SK-N-SH (cell line): ENCODE measurements at regions not wholly inside any gene's neighbourhood (a gene's known extent, or its start where the extent isn't known, plus 50 kb on each side); places are given as distances from the start of the nearest gene placed in this dataset.

ENCODE experiments used
- CTCF ChIA-PET: fragments of 300-600, 350-600 bp; formaldehyde crosslinking; extraction: SDS; loops from one replicate; lab custom pipeline; 2021; lab: Yijun Ruan, JAX
- POLR2A ChIA-PET: fragments of 350-600 bp; sonication (Branson Sonifier 250); formaldehyde crosslinking; extraction: SDS; loops from one replicate; lab custom pipeline; 2020; ENCODE audit warnings: antibody characterized with exemption, inconsistent platforms; lab: Yijun Ruan, JAX
- DNase-seq: peaks from one replicate; pipeline ENCODE4 v3.0.0; 2012
- H2AFZ ChIP-seq: fragments of 200-600 bp; sonication (generic); 2 replicates; pipeline ENCODE4 v1.8.1; 2016; ENCODE audit warnings: antibody characterized with exemption, mild to moderate bottlenecking, low read depth
- H3F3A ChIP-seq: fragments of 200-600 bp; sonication (generic); replicated peaks from 2 replicates; pipeline ENCODE3; 2016; ENCODE audit warnings: antibody characterized with exemption, mild to moderate bottlenecking; ENCODE audit not compliant: insufficient read depth
- H3K27ac ChIP-seq, 2 experiments: fragments of 200-500 bp in 1 of 2; fragments of 200-600 bp in 1 of 2; sonication (Bioruptor generic) in 1 of 2; sonication (generic), shearing (Covaris generic) in 1 of 2; 2 replicates each; pipeline versions ENCODE4 v1.5.1 to v1.6.1; 2014 to 2016; ENCODE audit warnings: low read depth in 2 of 2, inconsistent platforms in 1 of 2, low read length in 1 of 2, mild to moderate bottlenecking in 1 of 2, mixed read lengths in 1 of 2
- H3K27me3 ChIP-seq: fragments of 200-600 bp; sonication (generic), shearing (Covaris generic); 2 replicates; pipeline ENCODE4 v1.6.1; 2016; ENCODE audit warnings: mixed run types; ENCODE audit not compliant: insufficient read depth
- H3K36me3 ChIP-seq, 2 experiments: fragments of 200-500 bp in 1 of 2; fragments of 200-600 bp in 1 of 2; sonication (Bioruptor generic) in 1 of 2; sonication (generic) in 1 of 2; replicated peaks in 1 of 2; 2 replicates each; pipeline versions ENCODE3 to v1.5.1; 2014 to 2016; ENCODE audit warnings: low read length in 1 of 2, mild to moderate bottlenecking in 1 of 2; ENCODE audit not compliant: insufficient read depth in 2 of 2, control insufficient read depth in 1 of 2
- H3K4me1 ChIP-seq, 2 experiments: fragments of 200-500 bp in 1 of 2; fragments of 200-600 bp in 1 of 2; sonication (Bioruptor generic) in 1 of 2; sonication (generic), shearing (Covaris generic) in 1 of 2; 2 replicates each; pipeline versions ENCODE4 v1.5.1 to v1.6.1; 2014 to 2016; ENCODE audit warnings: low read depth in 1 of 2, low read length in 1 of 2, mixed run types in 1 of 2; ENCODE audit not compliant: insufficient read depth in 2 of 2, control insufficient read depth in 1 of 2
- H3K4me2 ChIP-seq: fragments of 200-600 bp; sonication (generic), shearing (Covaris generic); 2 replicates; pipeline ENCODE4 v1.6.1; 2017; ENCODE audit warnings: mixed run types
- H3K4me3 ChIP-seq, 2 experiments: fragments of 200-500 bp in 1 of 2; fragments of 200-600 bp in 1 of 2; sonication (Bioruptor generic) in 1 of 2; sonication (generic), shearing (Covaris generic) in 1 of 2; 2 replicates each; pipeline versions ENCODE4 v1.5.1 to v1.8.1; 2014 to 2016; ENCODE audit warnings: low read depth in 2 of 2, inconsistent platforms in 1 of 2, low read length in 1 of 2, mild to moderate bottlenecking in 1 of 2, mixed read lengths in 1 of 2, moderate library complexity in 1 of 2
- H3K79me2 ChIP-seq: fragments of 200-600 bp; sonication (generic); 2 replicates; pipeline ENCODE4 v1.8.1; 2017; ENCODE audit warnings: mild to moderate bottlenecking; ENCODE audit not compliant: insufficient read depth
- H3K9ac ChIP-seq: fragments of 200-600 bp; sonication (generic); 2 replicates; pipeline ENCODE4 v1.6.1; 2017; ENCODE audit warnings: mixed run types
- H3K9me2 ChIP-seq: fragments of 200-600 bp; sonication (generic); 2 replicates; pipeline ENCODE4 v1.6.1; 2017; ENCODE audit warnings: mixed run types
- H3K9me3 ChIP-seq: fragments of 200-600 bp; sonication (generic); 2 replicates; pipeline ENCODE4 v1.6.1; 2017; ENCODE audit warnings: mixed run types, mild to moderate bottlenecking, moderate library complexity
- H4K20me1 ChIP-seq: fragments of 200-600 bp; sonication (generic); 2 replicates; pipeline ENCODE4 v1.6.1; 2017; ENCODE audit warnings: mild to moderate bottlenecking, mixed run types; ENCODE audit not compliant: insufficient read depth
- CHD2 ChIP-seq: fragments of 150-350 bp; IDR thresholded peaks from 2 replicates; pipeline ENCODE4 v1.6.1; 2018; ENCODE audit warnings: low read length; ENCODE audit not compliant: partially characterized antibody
- ELF1 ChIP-seq: IDR thresholded peaks from 2 replicates; pipeline ENCODE4 v1.4.0; 2012
- EP300 ChIP-seq, 2 experiments: IDR thresholded peaks; 2 replicates each; pipeline versions ENCODE4 v1.4.0 to v1.6.1; 2012; ENCODE audit warnings: borderline replicate concordance in 1 of 2, low read depth in 1 of 2, low read length in 1 of 2
- FOSL2 ChIP-seq: IDR thresholded peaks from 2 replicates; pipeline ENCODE4 v1.4.0; 2012; ENCODE audit warnings: low read depth, mild to moderate bottlenecking, moderate library complexity, borderline replicate concordance
- FOXJ3 ChIP-seq: sonication (generic); formaldehyde crosslinking; IDR thresholded peaks from 2 replicates; pipeline ENCODE4 v1.5.1; 2020; ENCODE audit warnings: mild to moderate bottlenecking, missing genetic modification reagents
- FOXM1 ChIP-seq: IDR thresholded peaks from 2 replicates; pipeline ENCODE4 v1.4.0; 2012; ENCODE audit warnings: low read depth, mild to moderate bottlenecking
- GATA2 ChIP-seq: sonication (generic); formaldehyde crosslinking; IDR thresholded peaks from 2 replicates; pipeline ENCODE4 v1.5.0; 2020; ENCODE audit warnings: mild to moderate bottlenecking, missing genetic modification reagents
- IRF3 ChIP-seq: fragments of 150-350 bp; IDR thresholded peaks from 2 replicates; pipeline ENCODE4 v1.6.1; 2016; ENCODE audit warnings: mild to moderate bottlenecking, low read depth, low read length
- JUND ChIP-seq: IDR thresholded peaks from 2 replicates; pipeline ENCODE4 v1.4.0; 2012
- NFIC ChIP-seq: IDR thresholded peaks from 2 replicates; pipeline ENCODE4 v1.4.0; 2012; ENCODE audit warnings: borderline replicate concordance
- NRF1 ChIP-seq: IDR thresholded peaks from 2 replicates; pipeline ENCODE4 v1.6.1; 2012; ENCODE audit warnings: low read depth, mild to moderate bottlenecking, low read length
- RCOR1 ChIP-seq: fragments of 150-350 bp; IDR thresholded peaks from 2 replicates; pipeline ENCODE4 v1.6.1; 2017; ENCODE audit warnings: antibody characterized with exemption, low read length
- RFX5 ChIP-seq: IDR thresholded peaks from 2 replicates; pipeline ENCODE4 v1.6.1; 2012; ENCODE audit warnings: mild to moderate bottlenecking, improper control_type of control experiment, low read length
- TAF1 ChIP-seq: IDR thresholded peaks from 2 replicates; pipeline ENCODE4 v1.6.1; 2012; ENCODE audit warnings: low read depth, mild to moderate bottlenecking, low read length, moderate library complexity, borderline replicate concordance
- TCF12 ChIP-seq: IDR thresholded peaks from 2 replicates; pipeline ENCODE4 v1.4.0; 2012
- TEAD4 ChIP-seq: IDR thresholded peaks from 2 replicates; pipeline ENCODE4 v1.4.0; 2012; ENCODE audit warnings: mild to moderate bottlenecking, borderline replicate concordance; ENCODE audit not compliant: insufficient read depth
- USF1 ChIP-seq: IDR thresholded peaks from 2 replicates; pipeline ENCODE4 v1.4.0; 2012; ENCODE audit warnings: low read depth, borderline replicate concordance
- USF2 ChIP-seq: fragments of 150-350 bp; IDR thresholded peaks from 2 replicates; pipeline ENCODE4 v1.6.1; 2017; ENCODE audit warnings: antibody characterized with exemption, low read length, low read depth, borderline replicate concordance
- YY1 ChIP-seq: IDR thresholded peaks from 2 replicates; pipeline ENCODE4 v1.4.0; 2012; ENCODE audit warnings: low read depth, mild to moderate bottlenecking
- WGBS: methylation state at CpG from one replicate; pipeline ENCODE4 v1.1.6; 2017; ENCODE audit warnings: low lambda C conversion rate; 5-methylcytosine and 5-hydroxymethylcytosine counted together
- TF ChIP-seq, protein P1 (sequence below): IDR thresholded peaks from 2 replicates; pipeline ENCODE4 v1.6.1; 2012; ENCODE audit warnings: mild to moderate bottlenecking, low read depth, low read length, moderate library complexity

DNA sequence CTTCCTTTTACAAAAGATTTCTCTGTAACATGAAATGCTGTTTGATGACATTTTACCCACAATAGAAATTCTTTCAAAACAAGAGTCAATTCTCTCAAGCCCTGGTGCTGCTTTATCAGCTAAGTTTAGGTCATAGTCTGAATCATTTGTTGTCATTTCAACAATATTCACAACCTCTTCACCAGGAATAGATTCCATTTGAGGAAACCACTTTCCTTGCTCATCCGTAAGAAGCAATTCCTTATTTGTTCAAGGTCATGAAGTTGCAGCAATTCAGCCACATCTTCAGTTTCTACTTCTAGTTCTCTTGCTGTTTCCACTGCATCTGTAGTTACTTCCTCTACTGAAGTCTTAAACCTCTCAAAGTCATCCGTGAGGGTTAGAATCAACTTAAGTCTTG is 315.3 kb downstream of the TYW1 start:
- Histone ChIP-seq H2AFZ (no peak overlapping the region), H3K79me2 (peaks cover 16% of the 10 kb centered on the region; the same call in 1 of the 2 replicates), H3K4me3 (no peak overlapping the region), H3K4me2 (no peak overlapping the region), H3K9ac (no peak overlapping the region), H3K4me1 (no peaks in the 10 kb centered on the region), H3K27me3 (no peaks in the 10 kb centered on the region), H3K9me3 (no peaks in the 10 kb centered on the region), H4K20me1 (no peaks in the 10 kb centered on the region), H3K27ac (no peak overlapping the region), H3F3A (no peaks in the 10 kb centered on the region), H3K36me3 (peaks cover 62 to 81% of the 10 kb centered on the region in 2 experiments), H3K9me2 (no peaks in the 10 kb centered on the region)
- ChIA-PET CTCF (no interaction called here), POLR2A (no interaction called here)
- TF ChIP-seq NFIC (no peak), RFX5 (no peak), FOSL2 (no peak), TEAD4 (no peak), NRF1 (no peak), GATA2 (CRISPR knock-in tag) (no peak), TAF1 (no peak), EP300 (IDR thresholded peaks at IDR 0.05; ENCODE audit: borderline replicate concordance in 1 of 2, low read depth in 1 of 2, low read length in 1 of 2) (no peak), YY1 (no peak), TCF12 (no peak), USF1 (no peak), ELF1 (no peak), JUND (no peak), FOXJ3 (CRISPR knock-in tag) (no peak), RCOR1 (no peak), FOXM1 (no peak), IRF3 (no peak), CHD2 (no peak), USF2 (no peak)
- TF ChIP-seq, protein P1, sequence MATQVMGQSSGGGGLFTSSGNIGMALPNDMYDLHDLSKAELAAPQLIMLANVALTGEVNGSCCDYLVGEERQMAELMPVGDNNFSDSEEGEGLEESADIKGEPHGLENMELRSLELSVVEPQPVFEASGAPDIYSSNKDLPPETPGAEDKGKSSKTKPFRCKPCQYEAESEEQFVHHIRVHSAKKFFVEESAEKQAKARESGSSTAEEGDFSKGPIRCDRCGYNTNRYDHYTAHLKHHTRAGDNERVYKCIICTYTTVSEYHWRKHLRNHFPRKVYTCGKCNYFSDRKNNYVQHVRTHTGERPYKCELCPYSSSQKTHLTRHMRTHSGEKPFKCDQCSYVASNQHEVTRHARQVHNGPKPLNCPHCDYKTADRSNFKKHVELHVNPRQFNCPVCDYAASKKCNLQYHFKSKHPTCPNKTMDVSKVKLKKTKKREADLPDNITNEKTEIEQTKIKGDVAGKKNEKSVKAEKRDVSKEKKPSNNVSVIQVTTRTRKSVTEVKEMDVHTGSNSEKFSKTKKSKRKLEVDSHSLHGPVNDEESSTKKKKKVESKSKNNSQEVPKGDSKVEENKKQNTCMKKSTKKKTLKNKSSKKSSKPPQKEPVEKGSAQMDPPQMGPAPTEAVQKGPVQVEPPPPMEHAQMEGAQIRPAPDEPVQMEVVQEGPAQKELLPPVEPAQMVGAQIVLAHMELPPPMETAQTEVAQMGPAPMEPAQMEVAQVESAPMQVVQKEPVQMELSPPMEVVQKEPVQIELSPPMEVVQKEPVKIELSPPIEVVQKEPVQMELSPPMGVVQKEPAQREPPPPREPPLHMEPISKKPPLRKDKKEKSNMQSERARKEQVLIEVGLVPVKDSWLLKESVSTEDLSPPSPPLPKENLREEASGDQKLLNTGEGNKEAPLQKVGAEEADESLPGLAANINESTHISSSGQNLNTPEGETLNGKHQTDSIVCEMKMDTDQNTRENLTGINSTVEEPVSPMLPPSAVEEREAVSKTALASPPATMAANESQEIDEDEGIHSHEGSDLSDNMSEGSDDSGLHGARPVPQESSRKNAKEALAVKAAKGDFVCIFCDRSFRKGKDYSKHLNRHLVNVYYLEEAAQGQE: no peak
- DNase-seq: no peak
- whole genome bisulfite sequencing: 94% methylated on average over 2 of the region's 2 CpGs
